Germinal center (tissue), 1 donor: ENCODE measurements at regions not wholly inside any gene's neighbourhood (a gene's known extent, or its start where the extent isn't known, plus 50 kb on each side); places are given as distances from the start of the nearest gene placed in this dataset.
"Not testable (repeated sequence)": the region's sequence is repeated elsewhere in the genome, so short reads cannot be mapped to it uniquely, and the experiment has no call there.

Source experiments
- DNase-seq: peaks from one replicate; pipeline ENCODE4 v3.0.0; 2012; ENCODE audit warnings: mixed read lengths, low spot score

- no peak for DNase-seq
These were observed 1699.6 kb upstream of the FLRT2 start for GRCh38 chr14:83830316-83830715.

GRCh38 chr14:83838226-83838625, 1691.7 kb upstream of the FLRT2 start:
- no peak for DNase-seq

- no peak for DNase-seq
These were observed 1687.4 kb upstream of the FLRT2 start for GRCh38 chr14:83842547-83842946.

- DNase-seq: no peak
These were observed 1682.8 kb upstream of the FLRT2 start for GRCh38 chr14:83847102-83847501.

- no peak for DNase-seq
These were observed 1679.9 kb upstream of the FLRT2 start for GRCh38 chr14:83850092-83850491.

GRCh38 chr14:83856334-83856733, 1673.6 kb upstream of the FLRT2 start:
- DNase-seq: no peak

- DNase-seq: no peak
These were observed 1669.3 kb upstream of the FLRT2 start for GRCh38 chr14:83860631-83861155.

GRCh38 chr14:83863042-83863774, 1666.7 kb upstream of the FLRT2 start:
- DNase-seq: no peak

GRCh38 chr14:83864106-83864505, 1665.8 kb upstream of the FLRT2 start:
- DNase-seq: no peak

- DNase-seq: no peak
These were observed 1662.2 kb upstream of the FLRT2 start for GRCh38 chr14:83867566-83868225.

GRCh38 chr14:83870546-83871270, 1659.2 kb upstream of the FLRT2 start:
- DNase-seq: no peak

- DNase-seq: no peak
These were observed 1656.3 kb upstream of the FLRT2 start for GRCh38 chr14:83873669-83874068.

- no peak for DNase-seq
These were observed 1655.3 kb upstream of the FLRT2 start for GRCh38 chr14:83874662-83875061.

- no peak for DNase-seq
These were observed 1646.2 kb upstream of the FLRT2 start for GRCh38 chr14:83883732-83884131.

- DNase-seq: no peak
These were observed 1644.1 kb upstream of the FLRT2 start for GRCh38 chr14:83885837-83886293.

GRCh38 chr14:83887866-83888265, 1642.1 kb upstream of the FLRT2 start:
- no peak for DNase-seq

- DNase-seq: no peak
These were observed 1636.5 kb upstream of the FLRT2 start for GRCh38 chr14:83893447-83893846.

GRCh38 chr14:83894568-83894967, 1635.4 kb upstream of the FLRT2 start:
- no peak for DNase-seq

- DNase-seq: not testable (repeated sequence)
These were observed 1631.4 kb upstream of the FLRT2 start for GRCh38 chr14:83898558-83898957.

- no peak for DNase-seq
These were observed 1630.2 kb upstream of the FLRT2 start for GRCh38 chr14:83899706-83900105.

- no peak for DNase-seq
These were observed 1624.8 kb upstream of the FLRT2 start for GRCh38 chr14:83905157-83905556.

GRCh38 chr14:83908419-83908818, 1621.5 kb upstream of the FLRT2 start:
- DNase-seq: no peak

GRCh38 chr14:83909507-83909906, 1620.4 kb upstream of the FLRT2 start:
- DNase-seq: no peak
